ENCODE measurements at regions not wholly inside any gene's neighbourhood (a gene's known extent, or its start where the extent isn't known, plus 50 kb on each side); places are given as distances from the start of the nearest gene placed in this dataset.
"Not testable (repeated sequence)": the region's sequence is repeated elsewhere in the genome, so short reads cannot be mapped to it uniquely, and the experiment has no call there.

- H3K4me3 ChIP-seq (replicated peaks; ENCODE audit: insufficient read depth, low read length), result no peak overlapping the region
- no peak for DNase-seq (ENCODE audit: low read depth in 1 of 2, low spot score in 1 of 2)
These were observed 161.4 kb upstream of the HTR1E start for GRCh38 chr6:86775893-86776292.

GRCh38 chr6:86765211-86765610 is 172.1 kb upstream of the HTR1E start:
- no peak for DNase-seq (ENCODE audit: low read depth in 1 of 2, low spot score in 1 of 2)
- no peaks in the 10 kb centered on the region for H3K27me3 ChIP-seq (ENCODE audit: insufficient read depth, poor library complexity, severe bottlenecking)
- no peak overlapping the region for H3K27ac ChIP-seq (replicated peaks)
- H3K4me3 ChIP-seq (replicated peaks; ENCODE audit: insufficient read depth, low read length), result no peak overlapping the region
- TF ChIP-seq SPI1 (IDR thresholded peaks at IDR 0.05; ENCODE audit: borderline replicate concordance, low read depth) (no peak), CTCF (IDR thresholded peaks at IDR 0.05; ENCODE audit: insufficient read depth, low read length) (no peak), POLR2AphosphoS5 (IDR thresholded peaks at IDR 0.05; ENCODE audit: low read depth) (no peak), GABPA (IDR thresholded peaks at IDR 0.05; ENCODE audit: low read depth) (no peak), REST (IDR thresholded peaks at IDR 0.05; ENCODE audit: insufficient replicate concordance, low read depth) (no peak)

More at GRCh38 chr6:86775893-86776292, 161.4 kb upstream of the HTR1E start:
- Histone ChIP-seq H3K27me3 (ENCODE audit: insufficient read depth, poor library complexity, severe bottlenecking) (no peaks in the 10 kb centered on the region), H3K27ac (replicated peaks) (no peak overlapping the region)
- TF ChIP-seq CTCF (IDR thresholded peaks at IDR 0.05; ENCODE audit: insufficient read depth, low read length), result no peak
- TF ChIP-seq GABPA (IDR thresholded peaks at IDR 0.05; ENCODE audit: low read depth), result no peak
- no peak for TF ChIP-seq POLR2AphosphoS5 (IDR thresholded peaks at IDR 0.05; ENCODE audit: low read depth)
- no peak for TF ChIP-seq REST (IDR thresholded peaks at IDR 0.05; ENCODE audit: insufficient replicate concordance, low read depth)
- TF ChIP-seq SPI1 (IDR thresholded peaks at IDR 0.05; ENCODE audit: borderline replicate concordance, low read depth), result no peak

- not testable (repeated sequence) for H3K27ac ChIP-seq (replicated peaks); H3K4me3 ChIP-seq (replicated peaks; ENCODE audit: insufficient read depth, low read length)
These were observed 177.4 kb upstream of the HTR1E start for GRCh38 chr6:86759953-86760352.

GRCh38 chr6:86756640-86757229 is 180.6 kb upstream of the HTR1E start:
- Histone ChIP-seq H3K27me3 (ENCODE audit: insufficient read depth, poor library complexity, severe bottlenecking) (no peaks in the 10 kb centered on the region), H3K4me3 (replicated peaks; ENCODE audit: insufficient read depth, low read length) (no peak overlapping the region), H3K27ac (replicated peaks) (no peak overlapping the region)
- TF ChIP-seq CTCF (IDR thresholded peaks at IDR 0.05; ENCODE audit: insufficient read depth, low read length) (no peak), GABPA (IDR thresholded peaks at IDR 0.05; ENCODE audit: low read depth) (no peak), SPI1 (IDR thresholded peaks at IDR 0.05; ENCODE audit: borderline replicate concordance, low read depth) (no peak), REST (IDR thresholded peaks at IDR 0.05; ENCODE audit: insufficient replicate concordance, low read depth) (no peak)
- no peak for DNase-seq (ENCODE audit: low read depth in 1 of 2, low spot score in 1 of 2)

More at GRCh38 chr6:86759953-86760352, 177.4 kb upstream of the HTR1E start:
- DNase-seq (ENCODE audit: low read depth in 1 of 2, low spot score in 1 of 2); H3K27me3 ChIP-seq (ENCODE audit: insufficient read depth, poor library complexity, severe bottlenecking): not testable (repeated sequence)
